Lung microvascular endothelial cell (primary cell): ENCODE measurements at regions not wholly inside any gene's neighbourhood (a gene's known extent, or its start where the extent isn't known, plus 50 kb on each side); places are given as distances from the start of the nearest gene placed in this dataset.

Experiments used
- DNase-seq, 2 donors: peaks; one replicate each; pipeline versions ENCODE4 v3.0.0 to v3.0.0-alpha.2; 2010; ENCODE audit warnings: low read depth in 2 of 2

DNA sequence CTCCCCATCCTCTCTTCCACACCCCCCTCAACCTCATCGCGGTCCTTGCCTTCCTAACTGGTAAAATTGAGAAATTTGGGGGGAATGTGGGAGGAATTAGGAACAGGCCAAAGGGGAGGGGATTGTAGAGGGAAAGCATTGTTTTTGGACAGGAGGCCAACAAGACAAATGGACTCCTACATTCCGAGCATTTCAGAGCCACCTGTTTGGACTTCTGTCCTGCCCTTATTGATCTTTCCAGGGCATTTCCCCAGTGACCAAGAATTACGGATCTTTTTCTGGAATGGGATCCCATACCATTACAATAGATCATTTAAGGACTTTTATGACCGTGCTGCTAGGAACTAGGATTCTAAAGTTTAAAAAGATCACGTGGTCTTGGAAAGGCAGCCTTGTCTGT, 221.3 kb upstream of the ASIC2 start:
- DNase-seq, result no peak

DNA sequence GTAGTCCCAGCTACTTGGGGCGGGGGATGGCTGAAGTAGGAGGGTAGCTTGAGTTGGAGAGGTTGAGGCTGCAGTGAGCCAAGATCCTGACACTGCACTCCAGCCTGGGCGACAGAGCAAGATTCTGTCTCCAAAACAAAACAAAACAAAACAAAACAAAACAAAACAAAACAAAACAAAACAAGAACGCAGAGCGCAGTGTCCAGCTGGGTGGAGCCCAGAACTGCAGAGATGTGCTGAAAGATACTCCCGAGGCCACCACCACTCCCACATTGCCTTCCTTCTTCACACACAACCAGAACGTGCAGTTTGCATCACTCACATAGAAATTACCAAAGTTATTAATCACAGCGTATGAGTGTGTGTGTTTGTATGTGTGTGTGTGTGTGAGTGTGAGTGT, 222.9 kb upstream of the ASIC2 start:
- peak in 1 of 2 donors; percentile 19 for DNase-seq

GRCh38 chr17:33516645-33517044, 223.6 kb upstream of the ASIC2 start:
- DNase-seq, result peak in 1 of 2 donors; percentile 77

DNA sequence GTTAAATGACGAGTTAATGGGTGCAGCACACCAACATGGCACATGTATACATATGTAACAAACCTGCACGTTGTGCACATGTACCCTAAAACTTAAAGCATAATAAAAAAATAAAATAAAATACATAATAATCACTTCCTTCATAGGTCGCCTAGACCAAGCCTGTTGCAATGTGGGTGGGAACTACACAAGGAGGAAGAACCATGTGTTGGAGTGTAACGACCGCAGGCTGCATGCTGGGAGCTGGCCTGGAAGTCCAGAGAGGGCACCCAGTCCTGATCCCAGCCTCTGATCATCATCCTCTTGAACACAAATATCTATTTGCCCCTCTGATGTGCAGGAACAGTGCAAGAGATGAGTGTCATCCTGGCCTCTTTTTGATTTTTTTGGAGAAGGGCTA, 224.7 kb upstream of the ASIC2 start:
- no peak for DNase-seq

DNA sequence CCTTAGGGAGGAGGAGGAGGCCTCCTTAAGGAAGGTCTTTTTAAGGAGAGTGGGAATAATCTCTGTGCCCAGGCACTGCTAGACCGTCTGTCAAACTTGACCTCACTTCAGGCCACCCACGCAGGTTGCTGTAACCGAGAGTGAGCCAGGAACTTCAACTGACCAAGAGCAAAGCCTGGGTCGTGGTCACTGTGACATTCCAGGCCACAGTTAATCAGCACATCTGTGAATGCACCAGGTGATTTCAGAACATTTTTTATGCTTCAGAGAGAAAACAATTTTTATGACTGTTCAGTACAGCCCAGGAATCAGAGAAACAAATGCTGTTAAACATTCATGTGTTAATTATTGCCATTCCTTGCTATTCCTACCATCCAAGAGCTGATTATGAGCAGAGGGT, 226.6 kb upstream of the ASIC2 start:
- DNase-seq, result no peak

- peak in 1 of 2 donors; percentile 67 for DNase-seq
Measured at GRCh38 chr17:33520426-33521330, 227.6 kb upstream of the ASIC2 start.

DNA sequence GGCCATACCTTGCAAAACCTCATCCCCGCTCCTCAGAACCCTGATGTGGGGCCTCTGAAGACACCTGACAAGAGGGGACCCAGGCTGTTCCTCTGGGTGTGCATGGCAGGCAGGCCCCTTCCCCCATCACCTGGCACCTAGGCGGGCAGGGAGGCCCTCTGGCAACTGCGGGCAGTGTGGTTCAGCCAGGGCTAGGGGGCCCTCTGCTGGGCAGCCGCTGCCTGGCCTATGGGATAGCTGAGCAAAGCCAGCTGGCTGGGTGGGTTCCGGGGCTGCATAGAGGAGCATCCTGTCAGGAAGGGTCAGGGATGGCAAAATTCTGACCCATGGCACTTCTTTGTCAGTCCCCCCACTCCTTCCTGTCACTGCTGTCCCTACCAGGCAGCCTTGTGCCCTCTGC, 228.7 kb upstream of the ASIC2 start:
- DNase-seq, result peak in 1 of 2 donors; percentile 54

- no peak for DNase-seq
Measured at GRCh38 chr17:33522623-33523022, 229.5 kb upstream of the ASIC2 start.

DNA sequence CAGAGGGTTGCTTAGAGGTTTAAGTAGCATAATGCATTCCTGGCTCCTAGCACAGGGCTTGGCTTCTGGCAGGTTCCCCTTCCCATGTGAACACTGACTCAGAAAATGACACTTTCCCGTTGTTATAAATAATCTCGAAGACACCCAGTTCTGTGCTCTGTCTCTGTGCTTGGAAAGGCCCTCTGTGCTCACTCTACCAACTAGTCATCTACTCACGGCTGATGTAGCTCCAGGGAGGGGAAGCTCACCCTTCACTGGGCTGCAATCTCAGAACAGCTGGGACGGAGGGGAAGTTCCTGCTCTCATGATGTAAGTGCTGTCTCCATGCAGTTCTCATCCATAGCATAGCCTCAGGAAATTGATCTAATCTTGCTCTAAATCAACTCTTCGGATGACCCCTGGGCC, 230.5 kb upstream of the ASIC2 start:
- DNase-seq, result no peak

DNA sequence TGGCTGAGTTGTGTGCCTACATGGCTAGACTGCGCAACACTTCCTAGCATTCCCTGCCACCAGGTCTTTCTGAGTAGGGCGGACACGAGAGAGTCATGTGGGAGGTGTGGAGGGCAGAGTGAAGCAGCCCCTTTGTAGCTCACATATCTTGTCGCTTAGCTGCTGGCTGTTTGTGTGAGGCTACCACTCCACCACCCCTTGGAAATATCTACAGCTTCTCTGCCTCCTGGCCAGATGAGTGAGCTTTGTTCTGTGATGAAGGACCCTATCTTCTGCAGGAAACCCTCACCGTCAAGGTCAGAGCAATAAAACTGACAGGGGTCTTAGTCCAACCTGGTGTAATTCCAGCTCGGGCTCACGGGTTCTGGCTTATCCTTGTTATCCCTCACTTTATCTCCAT, 232.1 kb upstream of the ASIC2 start:
- no peak for DNase-seq

GRCh38 chr17:33526717-33527116, 233.6 kb upstream of the ASIC2 start:
- DNase-seq, result no peak

- DNase-seq, result no peak
Measured at GRCh38 chr17:33527290-33527689, 234.2 kb upstream of the ASIC2 start.

GRCh38 chr17:33528846-33529245, 235.8 kb upstream of the ASIC2 start:
- DNase-seq, result no peak

DNA sequence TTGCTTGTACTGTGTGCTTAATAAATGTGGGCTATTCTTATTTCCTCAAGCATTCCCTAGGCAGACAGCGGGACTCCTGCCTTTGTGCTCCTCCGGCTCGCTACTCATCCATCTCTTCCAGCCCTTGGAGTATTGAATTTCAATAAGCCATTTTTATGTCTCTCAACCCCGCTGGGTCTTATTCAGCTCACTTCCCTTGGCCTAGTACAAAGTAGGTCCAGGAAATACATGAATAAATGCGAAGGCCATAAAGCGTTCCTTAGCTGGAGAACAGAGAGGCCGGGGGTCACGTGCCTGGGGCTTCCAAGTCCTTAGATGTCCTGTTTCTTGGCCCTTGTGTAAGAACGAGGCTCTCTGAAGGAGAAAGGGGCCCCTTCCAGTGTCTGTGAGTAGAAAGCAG, 236.7 kb upstream of the ASIC2 start:
- DNase-seq, result no peak

GRCh38 chr17:33531311-33531710, 238.2 kb upstream of the ASIC2 start:
- DNase-seq, result no peak

- DNase-seq, result no peak
Measured at GRCh38 chr17:33534087-33534486, 241.0 kb upstream of the ASIC2 start.

GRCh38 chr17:33545124-33545523, 252.0 kb upstream of the ASIC2 start:
- DNase-seq, result no peak

DNA sequence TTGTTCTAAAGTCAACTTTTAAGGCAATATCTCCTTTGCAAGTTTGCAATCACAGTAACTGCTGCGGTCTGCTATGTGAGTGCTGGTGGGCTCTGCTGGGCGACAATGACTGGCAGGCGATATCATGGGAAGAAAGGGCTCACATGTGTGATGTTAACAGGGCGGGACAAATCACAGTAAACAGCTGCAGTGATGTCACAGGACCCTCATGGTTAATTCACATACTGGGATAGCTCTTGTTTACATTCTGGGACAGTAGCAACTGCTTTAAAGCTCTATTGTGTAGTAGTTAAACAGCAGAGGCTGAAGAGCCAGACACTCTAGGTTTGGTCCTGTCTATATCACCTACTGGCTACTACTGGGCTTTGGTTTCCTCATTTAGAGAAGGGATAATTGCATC, 257.2 kb upstream of the ASIC2 start:
- no peak for DNase-seq

DNA sequence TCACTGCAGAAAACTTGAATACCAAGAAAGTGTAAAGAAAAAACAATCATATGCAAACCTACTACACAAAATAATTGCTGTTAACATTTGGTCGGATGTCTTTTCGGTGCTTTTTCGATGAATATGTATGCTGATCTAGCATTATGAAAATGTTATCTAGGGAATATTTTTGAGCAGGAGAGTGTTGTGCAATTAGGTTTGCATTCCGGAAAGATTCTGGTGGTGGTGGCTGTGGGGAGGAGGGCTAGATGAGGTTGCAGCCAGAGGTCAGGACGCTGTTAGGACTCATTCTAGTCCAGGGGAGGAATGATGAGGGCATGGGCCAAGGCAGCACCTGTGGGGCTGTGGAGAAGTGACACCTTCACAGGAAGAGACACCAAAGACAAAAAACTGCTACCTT, 258.0 kb upstream of the ASIC2 start:
- DNase-seq, result no peak

- no peak for DNase-seq
Measured at GRCh38 chr17:33551911-33552310, 258.8 kb upstream of the ASIC2 start.

DNA sequence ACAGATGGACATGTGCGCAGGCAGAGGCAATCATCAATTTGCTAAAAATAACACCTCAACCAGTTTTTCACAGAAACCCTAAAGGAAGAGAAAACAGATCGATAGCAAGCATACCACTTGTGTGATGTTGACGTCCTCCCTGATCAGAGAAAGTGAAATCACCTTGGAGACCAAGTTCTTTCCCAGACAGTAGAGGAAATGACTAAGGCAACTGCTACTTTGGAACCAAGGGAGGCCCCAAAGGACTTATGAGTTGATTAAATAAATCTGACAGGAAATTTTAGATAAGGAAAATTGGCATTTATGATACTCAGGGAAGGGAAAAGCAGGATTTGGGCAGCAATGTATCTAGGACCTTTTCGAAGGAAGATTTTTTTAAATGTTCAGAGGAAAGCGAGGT, 267.1 kb upstream of the ASIC2 start:
- DNase-seq, result peak in 1 of 2 donors; percentile 53

GRCh38 chr17:33560871-33561270, 267.8 kb upstream of the ASIC2 start:
- no peak for DNase-seq

- no peak for DNase-seq
Measured at GRCh38 chr17:33561569-33562334, 268.7 kb upstream of the ASIC2 start.
